H1 (cell line): ENCODE measurements at regions not wholly inside any gene's neighbourhood (a gene's known extent, or its start where the extent isn't known, plus 50 kb on each side); places are given as distances from the start of the nearest gene placed in this dataset.

Experiments
- CTCF ChIA-PET: fragments of 300-600 bp; sonication (Branson Sonifier 250); formaldehyde crosslinking; loops from one replicate; lab custom pipeline; 2021; ENCODE audit not compliant: partially characterized antibody; lab: Charles Lee
- POLR2A ChIA-PET: fragments of 300-600 bp; sonication (Branson Sonifier 250); formaldehyde crosslinking; loops from one replicate; lab custom pipeline; 2021; ENCODE audit warnings: inconsistent platforms; ENCODE audit not compliant: partially characterized antibody; lab: Charles Lee
- DNase-seq, 2 experiments: peaks; one replicate each; pipeline versions ENCODE4 v3.0.0 to v3.0.0-alpha.2; 2010 to 2022; ENCODE audit warnings: low spot score in 2 of 2, low read depth in 1 of 2, mixed read lengths in 1 of 2
- FAIRE-seq: peaks from 2 replicates; lab custom pipeline; 2011; peaks lifted over from hg19 to GRCh38; lab: Jason Lieb, UNC
- H2AFZ ChIP-seq: 2 replicates; pipeline ENCODE4 v1.8.1; 2012; ENCODE audit warnings: low read length, inconsistent platforms
- H2AK5ac ChIP-seq: 2 replicates; pipeline ENCODE4 v1.6.1; 2013; ENCODE audit warnings: low read depth, low read length
- H2BK120ac ChIP-seq: replicated peaks from 2 replicates; pipeline ENCODE3; 2013; ENCODE audit warnings: low read depth, low read length, inconsistent platforms
- H2BK12ac ChIP-seq: 2 replicates; pipeline ENCODE4 v1.6.1; 2013; ENCODE audit warnings: low read depth, low read length
- H2BK15ac ChIP-seq: 2 replicates; pipeline ENCODE4 v1.6.1; 2013; ENCODE audit warnings: low read length
- H2BK20ac ChIP-seq: 2 replicates; pipeline ENCODE4 v1.6.1; 2013; ENCODE audit warnings: low read length
- H2BK5ac ChIP-seq: 2 replicates; pipeline ENCODE4 v1.6.1; 2013; ENCODE audit warnings: low read depth, low read length
- H3K14ac ChIP-seq: 2 replicates; pipeline ENCODE4 v1.6.1; 2013; ENCODE audit warnings: inconsistent platforms; ENCODE audit not compliant: insufficient read length
- H3K18ac ChIP-seq: 2 replicates; pipeline ENCODE4 v1.6.1; 2013; ENCODE audit warnings: low read length; ENCODE audit errors: extremely low read depth
- H3K23ac ChIP-seq: 2 replicates; pipeline ENCODE4 v1.6.1; 2013; ENCODE audit warnings: inconsistent platforms; ENCODE audit not compliant: insufficient read length
- H3K23me2 ChIP-seq: 2 replicates; pipeline ENCODE4 v1.6.1; 2013; ENCODE audit warnings: low read depth, low read length
- H3K27ac ChIP-seq: 2 replicates; pipeline ENCODE4 v1.6.1; 2011; ENCODE audit warnings: low read depth, low read length, inconsistent platforms
- H3K27me3 ChIP-seq, 4 experiments: replicated peaks in 1 of 4; 1 replicate in 1 of 4; 2 replicates in 3 of 4; pipeline versions ENCODE4 v1.6.1 to v1.8.1; 2011 to 2013; ENCODE audit warnings: low read length in 3 of 4, mild to moderate bottlenecking in 3 of 4, inconsistent platforms in 2 of 4, mixed read lengths in 2 of 4, moderate library complexity in 1 of 4; ENCODE audit not compliant: control insufficient read depth in 3 of 4, insufficient read depth in 3 of 4; ENCODE audit errors: extremely low read depth in 1 of 4
- H3K36me3 ChIP-seq, 4 experiments: 2 replicates each; pipeline versions ENCODE4 v1.6.1 to v1.8.1; 2011 to 2013; ENCODE audit warnings: mild to moderate bottlenecking in 4 of 4, low read length in 3 of 4, moderate library complexity in 2 of 4, control low read depth in 1 of 4, inconsistent platforms in 1 of 4; ENCODE audit not compliant: insufficient read depth in 4 of 4, control insufficient read depth in 2 of 4
- H3K4ac ChIP-seq: replicated peaks from 2 replicates; pipeline ENCODE3; 2013; ENCODE audit warnings: low read length, low read depth, mixed read lengths, inconsistent platforms; ENCODE audit not compliant: insufficient read length
- H3K4me1 ChIP-seq, 4 experiments: replicated peaks in 1 of 4; 1 replicate in 1 of 4; 2 replicates in 3 of 4; pipeline versions ENCODE4 v1.6.1 to v1.8.1; 2011 to 2013; ENCODE audit warnings: low read length in 3 of 4, inconsistent platforms in 2 of 4, mixed read lengths in 1 of 4; ENCODE audit not compliant: insufficient read depth in 4 of 4, control insufficient read depth in 3 of 4
- H3K4me2 ChIP-seq, 2 experiments: 2 replicates each; pipeline versions ENCODE4 v1.6.1 to v1.8.1; 2011 to 2013; ENCODE audit warnings: low read depth in 2 of 2, low read length in 2 of 2, control low read depth in 1 of 2, inconsistent platforms in 1 of 2, mild to moderate bottlenecking in 1 of 2; ENCODE audit not compliant: insufficient read depth in 1 of 2
- H3K4me3 ChIP-seq, 4 experiments: fragments of 200-600, 300-600 bp in 1 of 4; sonication (generic), shearing (Covaris generic), sonication (Bioruptor Twin) in 1 of 4; 2 replicates each; pipeline versions ENCODE4 v1.5.1 to v1.8.1; 2011 to 2016; ENCODE audit warnings: low read length in 4 of 4, low read depth in 3 of 4, control low read depth in 2 of 4, inconsistent platforms in 2 of 4, mild to moderate bottlenecking in 2 of 4, mixed read lengths in 1 of 4, moderate library complexity in 1 of 4; ENCODE audit not compliant: insufficient read depth in 2 of 4; ENCODE audit errors: extremely low read depth in 1 of 4
- H3K56ac ChIP-seq: replicated peaks from 2 replicates; pipeline ENCODE3; 2013; ENCODE audit warnings: low read depth, mild to moderate bottlenecking, mixed read lengths, low read length, inconsistent platforms; ENCODE audit not compliant: insufficient read length
- H3K79me1 ChIP-seq: 2 replicates; pipeline ENCODE4 v1.6.1; 2013; ENCODE audit warnings: low read depth, low read length, control low read depth
- H3K79me2 ChIP-seq, 2 experiments: 2 replicates each; pipeline versions ENCODE4 v1.6.1 to v1.8.1; 2012 to 2013; ENCODE audit warnings: low read length in 2 of 2, mild to moderate bottlenecking in 2 of 2, inconsistent platforms in 1 of 2; ENCODE audit not compliant: insufficient read depth in 2 of 2, control insufficient read depth in 1 of 2
- H3K9ac ChIP-seq, 4 experiments: replicated peaks in 1 of 4; 1 replicate in 1 of 4; 2 replicates in 3 of 4; pipeline versions ENCODE4 v1.6.1 to v1.8.1; 2011 to 2013; ENCODE audit warnings: low read depth in 3 of 4, low read length in 3 of 4, control low read depth in 2 of 4, mild to moderate bottlenecking in 2 of 4, moderate library complexity in 2 of 4, inconsistent platforms in 1 of 4; ENCODE audit errors: extremely low read depth in 1 of 4
- H3K9me3 ChIP-seq, 2 experiments: 2 replicates each; pipeline versions ENCODE4 v1.6.1 to v1.8.1; 2012 to 2013; ENCODE audit warnings: mild to moderate bottlenecking in 2 of 2, moderate library complexity in 2 of 2, control low read depth in 1 of 2, inconsistent platforms in 1 of 2, low read depth in 1 of 2, low read length in 1 of 2, mixed read lengths in 1 of 2; ENCODE audit not compliant: insufficient read depth in 2 of 2
- H4K20me1 ChIP-seq, 2 experiments: replicated peaks in 1 of 2; 2 replicates each; pipeline versions ENCODE3 to v1.8.1; 2011 to 2013; ENCODE audit warnings: inconsistent platforms in 2 of 2, low read length in 2 of 2, mild to moderate bottlenecking in 1 of 2; ENCODE audit not compliant: insufficient read depth in 2 of 2, control insufficient read depth in 1 of 2
- H4K5ac ChIP-seq: 2 replicates; pipeline ENCODE4 v1.6.1; 2013; ENCODE audit warnings: low read length, low read depth, mixed read lengths, inconsistent platforms; ENCODE audit not compliant: insufficient read length
- H4K8ac ChIP-seq: 2 replicates; pipeline ENCODE4 v1.8.0; 2013; ENCODE audit warnings: mild to moderate bottlenecking, moderate library complexity, low read length, inconsistent platforms; ENCODE audit not compliant: insufficient read depth; ENCODE audit errors: extremely low read depth
- H4K91ac ChIP-seq: replicated peaks from 2 replicates; pipeline ENCODE3; 2013; ENCODE audit warnings: low read length, mixed read lengths, inconsistent platforms; ENCODE audit not compliant: insufficient read length
- CHD7 ChIP-seq: fragments of 300-600 bp; sonication (generic); IDR thresholded peaks from 2 replicates; pipeline ENCODE4 v1.7.1; 2012; ENCODE audit warnings: low read length, moderate library complexity, mild to moderate bottlenecking, inconsistent platforms; ENCODE audit not compliant: insufficient replicate concordance
- WGBS, 2 experiments: shearing (Covaris generic) in 1 of 2; methylation state at CpG; one replicate each; pipeline versions ENCODE4 v1.1.6 to v1.1.7; 2013 to 2015; ENCODE audit warnings: low lambda C conversion rate in 2 of 2, mixed read lengths in 2 of 2, inconsistent platforms in 1 of 2, low coverage in 1 of 2, missing lambda C conversion rate in 1 of 2; ENCODE audit not compliant: insufficient replicate concordance in 2 of 2, insufficient coverage in 1 of 2, insufficient read length in 1 of 2; ENCODE audit errors: extremely low coverage in 1 of 2, missing lambda C conversion rate in 1 of 2; 5-methylcytosine and 5-hydroxymethylcytosine counted together

- H2BK15ac ChIP-seq: no peak overlapping the region
- CTCF ChIA-PET: interaction anchor here (1.1 to 2.1 kb wide), 5 partner anchors 9 to 210 kb away, joined by 3 to 12 read pairs (median 3); no protein-coding TSS in a partner anchor
- H3K4me3 ChIP-seq: no peak overlapping the region
- FAIRE-seq (no peak), DNase-seq (no peak)
- no peak overlapping the region for H2BK12ac ChIP-seq
- no peaks in the 10 kb centered on the region for H4K20me1 ChIP-seq
- no peak overlapping the region for H3K4me2 ChIP-seq
- H3K14ac ChIP-seq: no peak overlapping the region
- H4K91ac ChIP-seq: no peak overlapping the region
- H2BK120ac ChIP-seq: no peak overlapping the region
- no peak overlapping the region for H3K18ac ChIP-seq
- no peak overlapping the region for H2BK20ac ChIP-seq
- H3K4me1 ChIP-seq: no peaks in the 10 kb centered on the region
- H3K23me2 ChIP-seq: no peaks in the 10 kb centered on the region
- no peak overlapping the region for H4K8ac ChIP-seq
- H2AFZ ChIP-seq: no peak overlapping the region
- no peak overlapping the region for H3K56ac ChIP-seq
- no peak overlapping the region for H3K23ac ChIP-seq
- H2AK5ac ChIP-seq: no peak overlapping the region
- H3K27me3 ChIP-seq: no peaks in the 10 kb centered on the region
- no peak overlapping the region for H2BK5ac ChIP-seq
- no peak overlapping the region for H3K4ac ChIP-seq
- H4K5ac ChIP-seq: no peak overlapping the region
- no peaks in the 10 kb centered on the region for H3K36me3 ChIP-seq
- no peaks in the 10 kb centered on the region for H3K9me3 ChIP-seq
- no peak overlapping the region for H3K27ac ChIP-seq
- no peaks in the 10 kb centered on the region for H3K79me1 ChIP-seq
- H3K9ac ChIP-seq: no peak overlapping the region
- POLR2A ChIA-PET: no interaction called here
- WGBS, 2 experiments: 95% methylated on average over 6 of the region's 6 CpGs; no CpG with 5 or more reads in 1 of the 2 experiments
- H3K79me2 ChIP-seq: no peaks in the 10 kb centered on the region
- no peak for TF ChIP-seq CHD7
Observed at GRCh38 chr6:142683714-142684141, 261.2 kb downstream of the HIVEP2 start.
